IMR-90 (cell line): ENCODE measurements at regions not wholly inside any gene's neighbourhood (a gene's known extent, or its start where the extent isn't known, plus 50 kb on each side); places are given as distances from the start of the nearest gene placed in this dataset.
A peak's percentile ranks its signal among the peaks of the same experiment; 100 is the strongest.

Source experiments
- ATAC-seq: fragments of 200-7000 bp; cut with Tn5 transposase; 2 replicates; pipeline ENCODE4 v1.9.1; 2020; ENCODE audit warnings: low read depth, mild to moderate bottlenecking, moderate library complexity
- BruUV-seq: library from RNA; stranded (reverse); fragments of 400-500 nt; replicated peaks from 2 replicates; lab custom pipeline; 2021; lab: Mats Ljungman, UMichigan
- CTCF ChIA-PET: fragments of 300-600 bp; formaldehyde crosslinking; extraction: SDS; loops from one replicate; lab custom pipeline; 2021; ENCODE audit warnings: antibody characterized with exemption; lab: Yijun Ruan, JAX
- POLR2A ChIA-PET: fragments of 300-600 bp; sonication (Branson Sonifier 250); formaldehyde crosslinking; loops from one replicate; lab custom pipeline; 2022; ENCODE audit warnings: antibody characterized with exemption; ENCODE audit not compliant: unreplicated experiment; lab: Charles Lee
- DNase-seq: peaks from one replicate; pipeline ENCODE4 v3.0.0; 2013
- H2AFZ ChIP-seq: replicated peaks from 2 replicates; pipeline ENCODE3; 2013; ENCODE audit warnings: low read length, mild to moderate bottlenecking; ENCODE audit not compliant: poor library complexity
- H2AK5ac ChIP-seq: 2 replicates; pipeline ENCODE4 v1.6.1; 2013; ENCODE audit warnings: low read depth, low read length, inconsistent platforms
- H2AK9ac ChIP-seq: replicated peaks from 2 replicates; pipeline ENCODE3; 2013; ENCODE audit warnings: mild to moderate bottlenecking, low read depth, low read length, moderate library complexity; ENCODE audit not compliant: poor library complexity
- H2BK120ac ChIP-seq: 2 replicates; pipeline ENCODE4 v1.6.1; 2013; ENCODE audit warnings: low read depth, low read length, inconsistent platforms
- H2BK15ac ChIP-seq: 3 replicates; pipeline ENCODE4 v1.6.1; 2013; ENCODE audit warnings: low read depth, low read length, inconsistent platforms
- H2BK20ac ChIP-seq: 2 replicates; pipeline ENCODE4 v1.6.1; 2013; ENCODE audit warnings: low read depth, mild to moderate bottlenecking, inconsistent platforms, low read length, moderate library complexity
- H2BK5ac ChIP-seq: 2 replicates; pipeline ENCODE4 v1.6.1; 2013; ENCODE audit warnings: mild to moderate bottlenecking, low read depth, low read length, inconsistent platforms; ENCODE audit not compliant: poor library complexity, severe bottlenecking
- H3K14ac ChIP-seq: replicated peaks from 2 replicates; pipeline ENCODE4 v1.6.1; 2013; ENCODE audit warnings: low read depth, low read length, inconsistent platforms
- H3K18ac ChIP-seq: 2 replicates; pipeline ENCODE4 v1.6.1; 2013; ENCODE audit warnings: low read depth, low read length, control low read depth
- H3K23ac ChIP-seq: 2 replicates; pipeline ENCODE4 v1.6.1; 2013; ENCODE audit warnings: low read depth, low read length, inconsistent platforms
- H3K27ac ChIP-seq: 2 replicates; pipeline ENCODE4 v1.5.1; 2013; ENCODE audit warnings: mild to moderate bottlenecking, control low read depth, low read length; ENCODE audit not compliant: insufficient read depth
- H3K27me3 ChIP-seq: 2 replicates; pipeline ENCODE4 v1.6.1; 2013; ENCODE audit warnings: low read length; ENCODE audit not compliant: control insufficient read depth, insufficient read depth
- H3K36me3 ChIP-seq: 2 replicates; pipeline ENCODE4 v1.6.1; 2013; ENCODE audit warnings: low read length, mixed read lengths; ENCODE audit not compliant: control insufficient read depth, insufficient read depth
- H3K4ac ChIP-seq: 2 replicates; pipeline ENCODE4 v1.6.1; 2013; ENCODE audit warnings: low read depth, low read length, inconsistent platforms
- H3K4me1 ChIP-seq: 2 replicates; pipeline ENCODE4 v1.6.1; 2013; ENCODE audit warnings: low read length, mixed read lengths; ENCODE audit not compliant: control insufficient read depth, insufficient read depth
- H3K4me2 ChIP-seq: 2 replicates; pipeline ENCODE4 v1.6.1; 2013; ENCODE audit warnings: low read depth, mild to moderate bottlenecking, control low read depth, low read length, moderate library complexity
- H3K4me3 ChIP-seq: 2 replicates; pipeline ENCODE4 v1.5.1; 2013; ENCODE audit warnings: low read depth, mild to moderate bottlenecking, control low read depth, low read length, moderate library complexity; ENCODE audit not compliant: insufficient read depth
- H3K56ac ChIP-seq: 2 replicates; pipeline ENCODE4 v1.6.1; 2013; ENCODE audit warnings: low read length, inconsistent platforms; ENCODE audit not compliant: insufficient read depth; ENCODE audit errors: extremely low read depth
- H3K79me1 ChIP-seq, 2 experiments: 2 replicates each; pipeline ENCODE4 v1.6.1; 2013; ENCODE audit warnings: low read length in 2 of 2, inconsistent platforms in 1 of 2, low read depth in 1 of 2
- H3K9ac ChIP-seq: 2 replicates; pipeline ENCODE4 v1.6.1; 2013; ENCODE audit warnings: low read depth, low read length, control low read depth
- H3K9me1 ChIP-seq: 2 replicates; pipeline ENCODE4 v1.6.1; 2013; ENCODE audit warnings: low read length, inconsistent platforms; ENCODE audit not compliant: insufficient read depth
- H3K9me3 ChIP-seq: 2 replicates; pipeline ENCODE4 v1.6.1; 2013; ENCODE audit warnings: low read length; ENCODE audit not compliant: control insufficient read depth, insufficient read depth
- H4K20me1 ChIP-seq: 2 replicates; pipeline ENCODE4 v1.6.1; 2013; ENCODE audit warnings: low read length, inconsistent platforms; ENCODE audit not compliant: insufficient read depth
- H4K5ac ChIP-seq: 2 replicates; pipeline ENCODE4 v1.6.1; 2013; ENCODE audit warnings: mild to moderate bottlenecking, low read depth, low read length, control low read depth
- H4K8ac ChIP-seq, 2 experiments: 2 replicates each; pipeline ENCODE4 v1.6.1; 2013; ENCODE audit warnings: low read depth in 2 of 2, low read length in 2 of 2, control low read depth in 1 of 2, inconsistent platforms in 1 of 2
- H4K91ac ChIP-seq: 2 replicates; pipeline ENCODE4 v1.6.1; 2013; ENCODE audit warnings: low read depth, low read length, inconsistent platforms; ENCODE audit not compliant: insufficient read depth
- BHLHE40 ChIP-seq: fragments of 150-350 bp; IDR thresholded peaks from 2 replicates; pipeline ENCODE4 v1.6.1; 2016; ENCODE audit warnings: mild to moderate bottlenecking, low read depth, low read length
- CEBPB ChIP-seq: IDR thresholded peaks from 2 replicates; pipeline ENCODE4 v1.6.1; 2012; ENCODE audit warnings: low read depth, low read length, improper control_type of control experiment
- CHD1 ChIP-seq: IDR thresholded peaks from 2 replicates; pipeline ENCODE4 v1.6.1; 2012; ENCODE audit warnings: low read depth, low read length, improper control_type of control experiment
- CTCF ChIP-seq: conservative IDR thresholded peaks from 2 replicates; pipeline ENCODE4 v1.5.1; 2012; ENCODE audit warnings: mild to moderate bottlenecking, low read depth, low read length, improper control_type of control experiment
- ELK1 ChIP-seq: fragments of 150-350 bp; IDR thresholded peaks from 2 replicates; pipeline ENCODE4 v1.6.1; 2016; ENCODE audit warnings: low read depth, mild to moderate bottlenecking, low read length, moderate library complexity, borderline replicate concordance
- FOS ChIP-seq: fragments of 150-350 bp; IDR thresholded peaks from 2 replicates; pipeline ENCODE4 v1.6.1; 2016; ENCODE audit warnings: low read depth, low read length
- MAFK ChIP-seq: IDR thresholded peaks from 2 replicates; pipeline ENCODE4 v1.6.1; 2012; ENCODE audit warnings: low read depth, low read length, improper control_type of control experiment
- MAZ ChIP-seq: IDR thresholded peaks from 2 replicates; pipeline ENCODE4 v1.6.1; 2012; ENCODE audit warnings: low read depth, mild to moderate bottlenecking, low read length, improper control_type of control experiment, moderate library complexity, borderline replicate concordance
- MXI1 ChIP-seq: IDR thresholded peaks from 2 replicates; pipeline ENCODE4 v1.6.1; 2012; ENCODE audit warnings: low read depth, mild to moderate bottlenecking, low read length, moderate library complexity, borderline replicate concordance
- NFE2L2 ChIP-seq: fragments of 150-350 bp; IDR thresholded peaks from 2 replicates; pipeline ENCODE4 v1.6.1; 2016; ENCODE audit warnings: low read depth, mild to moderate bottlenecking, low read length
- POLR2A ChIP-seq: IDR thresholded peaks from 2 replicates; pipeline ENCODE4 v1.6.1; 2012; ENCODE audit warnings: mild to moderate bottlenecking, low read depth, low read length
- RAD21 ChIP-seq: IDR thresholded peaks from 2 replicates; pipeline ENCODE4 v1.6.1; 2012; ENCODE audit warnings: low read length, improper control_type of control experiment
- RCOR1 ChIP-seq: IDR thresholded peaks from 2 replicates; pipeline ENCODE4 v1.6.1; 2012; ENCODE audit warnings: mild to moderate bottlenecking, low read length, improper control_type of control experiment; ENCODE audit not compliant: insufficient replicate concordance
- RFX5 ChIP-seq: IDR thresholded peaks from 2 replicates; pipeline ENCODE4 v1.8.0; 2012; ENCODE audit warnings: low read depth, mild to moderate bottlenecking, low read length, moderate library complexity
- SMC3 ChIP-seq: fragments of 150-350 bp; IDR thresholded peaks from 2 replicates; pipeline ENCODE4 v1.6.1; 2016; ENCODE audit warnings: low read depth, mild to moderate bottlenecking, antibody characterized with exemption, low read length, moderate library complexity
- USF2 ChIP-seq: fragments of 150-350 bp; IDR thresholded peaks from 2 replicates; pipeline ENCODE4 v1.6.1; 2017; ENCODE audit warnings: mild to moderate bottlenecking, antibody characterized with exemption, low read length, low read depth
- dilution Hi-C: fragments of 300-500 bp; cut with HindIII; formaldehyde crosslinking; loops from one replicate; pipeline ENCODE4 v1.14.3; 2018; ENCODE audit warnings: low sequenced_read_pairs; ENCODE audit not compliant: unreplicated experiment
- in situ Hi-C: fragments of 300-500 bp; cut with MboI; formaldehyde crosslinking; loops from 3 replicates; pipeline ENCODE4 v1.14.3; 2019; ENCODE audit warnings: low sequenced_read_pairs, inconsistent platforms, mixed read lengths
- intact Hi-C: fragments of 100-400 bp; cut with micrococcal nuclease; formaldehyde crosslinking; loops from 2 replicates; pipeline ENCODE4 v1.10.0; 2022

GRCh38 chr2:143830476-143830875 lies 689.4 kb downstream of the ZEB2 start:
- no peak for ATAC-seq
- ChIA-PET CTCF (no interaction called here), POLR2A (no interaction called here)
- no peak for TF ChIP-seq RFX5
- TF ChIP-seq MXI1 = no peak
- TF ChIP-seq SMC3 = no peak
- TF ChIP-seq CTCF = no peak
- TF ChIP-seq CEBPB = no peak
- TF ChIP-seq FOS = no peak
- TF ChIP-seq MAFK = no peak
- TF ChIP-seq POLR2A = no peak
- no peak for TF ChIP-seq USF2
- no peak for TF ChIP-seq ELK1
- no peak for TF ChIP-seq NFE2L2
- no peak for TF ChIP-seq RAD21
- TF ChIP-seq BHLHE40 = no peak
- TF ChIP-seq RCOR1 = no peak
- TF ChIP-seq CHD1 = no peak
- TF ChIP-seq MAZ = no peak
- H2AFZ ChIP-seq = no peak overlapping the region
- no peak overlapping the region for H3K9ac ChIP-seq
- intact Hi-C loops = no loop called here
- H2BK15ac ChIP-seq = no peak overlapping the region
- no TSS peak for BruUV-seq
- H4K8ac ChIP-seq = no peak overlapping the region
- no peaks in the 10 kb centered on the region for H3K9me3 ChIP-seq
- H4K5ac ChIP-seq = no peak overlapping the region
- H2BK5ac ChIP-seq = no peak overlapping the region
- no peak overlapping the region for H4K91ac ChIP-seq
- no peak overlapping the region for H2AK9ac ChIP-seq
- H2BK120ac ChIP-seq = no peak overlapping the region
- no peak overlapping the region for H3K18ac ChIP-seq
- peak; percentile 17 for DNase-seq
- H3K27ac ChIP-seq = no peak overlapping the region
- no peak overlapping the region for H3K4me2 ChIP-seq
- H3K27me3 ChIP-seq = no peaks in the 10 kb centered on the region
- dilution Hi-C loops = no loop called here
- H2AK5ac ChIP-seq = no peak overlapping the region
- no peak overlapping the region for H3K23ac ChIP-seq
- no peak overlapping the region for H3K4me3 ChIP-seq
- H2BK20ac ChIP-seq = no peak overlapping the region
- H4K20me1 ChIP-seq = no peaks in the 10 kb centered on the region
- no peaks in the 10 kb centered on the region for H3K9me1 ChIP-seq
- no peaks in the 10 kb centered on the region for H3K36me3 ChIP-seq
- in situ Hi-C loops = no loop called here
- H3K4me1 ChIP-seq = no peaks in the 10 kb centered on the region
- no peaks in the 10 kb centered on the region for H3K79me1 ChIP-seq
- H3K4ac ChIP-seq = no peak overlapping the region
- no peak overlapping the region for H3K14ac ChIP-seq
- no peak overlapping the region for H3K56ac ChIP-seq
